Inflammatory macrophage treated with lipopolysaccharide for 4 hours (primary cell): ENCODE measurements at regions not wholly inside any gene's neighbourhood (a gene's known extent, or its start where the extent isn't known, plus 50 kb on each side); places are given as distances from the start of the nearest gene placed in this dataset.
"Not testable (repeated sequence)": the region's sequence is repeated elsewhere in the genome, so short reads cannot be mapped to it uniquely, and the experiment has no call there.

ENCODE experiments used
- DNase-seq: peaks from one replicate; pipeline ENCODE4 v3.0.0-alpha.2; 2020

DNA sequence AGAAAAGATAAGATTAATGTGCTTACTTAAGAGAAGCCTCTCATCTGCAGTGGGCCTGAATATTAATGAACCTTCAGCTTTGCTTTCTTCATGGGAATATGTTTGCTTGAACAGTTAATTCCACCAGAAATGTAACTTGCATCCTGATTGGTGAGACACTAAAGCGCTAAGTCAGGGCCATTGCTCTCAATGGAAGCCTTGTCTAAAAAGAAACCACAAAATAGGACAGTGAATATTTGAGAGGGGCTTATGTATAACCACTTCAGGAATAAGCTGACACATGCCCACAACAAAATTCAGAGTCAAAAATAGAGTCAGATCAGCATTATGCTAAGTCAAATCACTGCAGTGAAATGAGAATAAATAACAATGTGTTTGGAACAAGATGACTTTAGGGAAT, 1125.8 kb downstream of the STIM2 start:
- no peak for DNase-seq

DNA sequence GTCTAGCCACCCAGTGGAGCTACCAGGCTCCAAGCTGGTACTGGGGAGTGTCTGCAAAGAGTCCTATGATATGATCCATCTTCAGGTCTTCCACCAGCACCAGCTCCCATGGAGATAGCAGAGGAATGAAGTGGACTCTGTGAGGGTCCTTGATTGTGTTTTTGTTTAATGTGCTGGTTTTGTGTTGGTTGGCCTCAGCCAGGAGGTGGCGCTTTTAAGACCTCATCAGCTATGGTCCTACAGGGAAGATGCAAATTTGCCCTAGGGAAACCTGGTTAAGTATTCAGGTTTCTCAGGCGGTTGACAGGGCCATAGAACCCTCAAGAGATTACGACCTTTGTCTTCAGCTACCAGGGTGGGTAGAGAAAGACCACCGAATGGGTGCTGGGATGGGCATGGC, 1141.1 kb downstream of the STIM2 start:
- no peak for DNase-seq

DNA sequence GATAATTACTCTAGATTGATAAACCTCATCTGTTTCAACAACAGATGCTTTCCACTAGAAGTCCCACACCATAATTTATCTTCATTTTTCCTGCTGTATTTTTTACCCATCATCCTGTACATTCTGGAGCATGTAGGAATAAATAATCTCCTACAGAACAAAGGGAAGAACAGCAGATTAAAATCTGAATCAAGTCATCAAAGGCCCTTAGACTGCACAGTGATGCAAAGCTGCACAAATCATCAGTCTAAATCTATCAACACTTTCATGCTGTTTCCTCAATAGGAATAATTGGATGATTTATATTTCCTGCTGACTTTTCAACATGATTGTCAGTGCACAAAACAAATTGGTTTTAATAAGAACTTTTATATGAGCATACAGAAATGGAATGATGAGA, 1143.9 kb downstream of the STIM2 start:
- no peak for DNase-seq

DNA sequence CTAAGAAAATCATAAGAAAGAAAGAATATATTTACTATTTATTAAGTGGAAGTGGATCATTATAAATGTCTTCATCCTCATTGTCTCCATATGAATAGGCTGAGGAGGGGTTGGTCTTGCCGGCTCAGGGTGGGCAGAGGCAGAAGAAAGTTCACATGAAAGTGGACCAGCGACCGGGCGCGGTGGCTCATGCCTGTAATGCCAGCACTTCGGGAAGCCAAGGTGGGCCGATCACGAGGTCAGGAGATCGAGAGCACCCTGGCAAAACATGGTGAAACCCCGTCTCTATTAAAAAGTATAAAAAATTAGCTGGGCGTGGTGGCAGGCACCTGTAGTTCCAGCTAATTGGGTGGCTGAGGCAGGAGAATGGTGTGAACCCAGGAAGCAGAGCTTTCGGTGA, 1145.4 kb downstream of the STIM2 start:
- DNase-seq = no peak

DNA sequence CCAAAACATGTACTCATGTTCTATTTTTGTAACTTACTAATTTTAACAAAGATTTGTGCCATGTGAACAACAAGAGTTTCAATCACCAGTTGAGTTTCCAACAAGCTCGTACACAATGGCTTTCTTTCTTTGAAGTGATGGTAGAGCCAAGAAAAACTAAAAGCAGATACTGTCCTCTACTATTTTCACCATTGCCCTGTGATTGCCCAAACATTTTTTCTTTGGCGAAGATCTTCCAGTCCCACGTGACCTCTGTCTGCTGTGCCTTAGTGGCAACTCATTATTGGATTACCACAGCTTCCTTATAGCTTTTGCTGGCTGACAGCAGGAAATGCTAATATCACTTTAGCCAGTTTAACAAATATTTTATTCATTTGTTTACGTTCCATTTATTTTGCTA, 1147.1 kb downstream of the STIM2 start:
- no peak for DNase-seq

DNA sequence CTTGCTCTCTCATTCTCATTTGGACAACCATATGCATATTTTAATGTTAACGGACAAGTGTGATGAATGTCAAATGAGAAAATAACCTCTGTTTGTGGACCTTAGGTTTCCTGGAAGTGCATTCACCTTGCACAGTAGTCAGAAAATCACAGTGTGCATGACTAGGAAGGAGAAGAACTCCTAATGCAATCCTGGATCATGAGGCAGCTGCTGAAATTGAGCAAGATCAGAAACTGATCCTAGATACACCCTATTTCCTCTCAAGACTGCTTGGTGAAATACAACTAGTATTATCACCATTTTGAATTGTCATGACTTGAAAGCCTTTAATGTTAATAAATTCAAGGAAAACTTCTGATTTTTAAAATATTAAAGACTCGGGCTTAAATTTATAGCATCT, 1148.9 kb downstream of the STIM2 start:
- DNase-seq = no peak

DNA sequence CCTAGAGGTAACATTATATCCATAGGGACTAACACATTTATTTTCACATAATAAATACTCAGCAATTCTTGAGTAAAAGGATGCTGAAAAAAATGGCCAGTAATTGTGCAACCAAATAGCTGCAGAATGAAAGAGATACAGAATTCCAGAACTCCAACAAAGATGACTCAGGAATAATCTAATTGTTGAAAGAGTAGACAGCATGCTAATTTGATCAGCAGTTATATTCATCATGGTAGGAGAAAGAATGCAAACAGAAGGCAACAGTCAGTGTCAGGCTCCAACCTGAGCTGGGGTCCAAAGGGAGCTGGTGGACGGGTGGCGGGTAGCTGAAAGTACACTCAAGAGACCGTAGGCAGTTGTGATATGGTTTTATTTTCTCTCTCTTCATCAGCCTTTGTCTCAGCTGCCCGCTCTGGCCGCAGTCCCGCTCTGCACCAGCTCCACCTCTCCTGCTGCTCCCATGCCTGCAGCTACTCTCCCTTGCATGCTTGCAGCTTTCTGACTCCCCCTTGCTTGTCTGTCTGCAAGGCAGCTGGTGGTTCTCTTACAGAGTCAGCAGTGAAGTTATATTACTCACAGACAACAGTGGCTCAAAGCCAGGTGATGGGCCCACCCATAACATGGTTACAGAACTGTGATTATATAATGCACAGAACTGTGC, 1150.1 kb downstream of the STIM2 start:
- no peak for DNase-seq

DNA sequence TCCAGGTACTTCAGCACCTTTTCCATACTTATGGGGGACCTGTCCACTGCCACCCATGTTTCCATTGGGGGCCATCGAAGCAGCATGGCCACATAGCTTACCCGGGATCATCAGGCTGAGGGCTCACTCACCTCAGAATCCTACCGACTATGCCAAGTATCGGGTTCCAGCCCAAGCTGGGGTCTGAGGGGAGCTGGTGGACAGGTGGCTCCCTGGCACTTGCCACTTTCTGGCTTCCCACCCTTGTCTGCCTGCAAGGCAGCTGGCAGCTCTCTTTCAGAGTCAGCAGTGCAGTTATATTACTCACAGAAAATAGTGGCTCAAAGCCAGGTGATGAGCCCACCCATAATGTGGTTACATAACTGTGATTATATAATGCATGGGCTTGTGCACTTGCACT, 1153.8 kb downstream of the STIM2 start:
- no peak for DNase-seq

DNA sequence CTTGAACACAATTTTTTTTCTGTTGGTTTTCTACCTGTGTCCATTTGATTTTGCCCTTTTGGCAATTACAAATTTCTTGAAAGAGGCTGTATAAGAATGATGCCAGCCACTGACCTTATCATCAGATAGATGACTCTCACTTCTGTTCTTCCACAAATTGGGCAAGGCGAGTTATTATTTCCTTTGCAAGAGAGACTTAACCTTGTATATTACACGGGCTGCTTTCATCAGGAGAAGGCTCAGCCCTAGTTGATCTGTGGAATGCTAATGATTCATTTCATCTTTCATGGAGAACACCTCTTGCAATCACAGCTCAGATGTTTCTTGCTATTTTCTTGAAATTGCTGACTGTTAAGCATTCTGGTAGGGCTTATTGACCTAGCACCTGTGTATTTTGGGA, 1155.4 kb downstream of the STIM2 start:
- no peak for DNase-seq

DNA sequence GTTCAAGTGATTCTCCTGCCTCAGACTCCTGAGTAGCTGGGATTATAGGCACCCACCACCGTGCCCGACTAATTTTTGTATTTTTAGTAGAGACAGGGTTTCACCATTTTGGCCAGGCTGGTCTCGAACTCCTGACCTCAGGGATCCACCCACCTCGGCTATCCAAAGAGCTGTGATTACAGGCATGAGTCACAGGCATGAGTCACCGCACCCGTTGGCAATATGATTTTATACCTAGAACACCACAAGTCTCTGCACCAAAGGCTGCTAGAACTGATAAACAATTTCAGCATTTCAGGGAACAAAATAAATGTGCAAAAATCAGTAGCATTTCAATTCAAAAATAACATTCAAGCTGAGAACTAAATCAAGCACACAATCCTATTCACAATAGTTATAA, 1177.6 kb downstream of the STIM2 start:
- not testable (repeated sequence) for DNase-seq

DNA sequence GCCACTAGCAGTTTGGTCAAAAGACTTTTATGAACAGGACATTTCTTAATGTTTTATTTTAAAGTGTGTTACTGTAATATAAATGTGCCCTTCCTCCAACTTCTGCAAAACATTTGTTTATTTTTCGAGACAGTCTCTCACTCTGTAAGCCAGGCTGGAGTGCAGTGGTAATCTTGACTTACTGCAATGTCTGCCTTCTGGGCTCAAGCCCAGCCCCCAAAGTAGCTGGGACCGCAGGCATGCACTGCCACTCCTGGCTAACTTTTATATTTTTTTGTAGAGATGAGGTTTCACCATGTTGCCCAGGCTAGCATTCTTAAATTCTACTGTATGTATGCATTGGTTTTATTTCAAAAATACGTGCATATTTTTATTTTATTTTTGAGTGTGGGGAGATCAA, 1201.9 kb downstream of the STIM2 start:
- DNase-seq = no peak

DNA sequence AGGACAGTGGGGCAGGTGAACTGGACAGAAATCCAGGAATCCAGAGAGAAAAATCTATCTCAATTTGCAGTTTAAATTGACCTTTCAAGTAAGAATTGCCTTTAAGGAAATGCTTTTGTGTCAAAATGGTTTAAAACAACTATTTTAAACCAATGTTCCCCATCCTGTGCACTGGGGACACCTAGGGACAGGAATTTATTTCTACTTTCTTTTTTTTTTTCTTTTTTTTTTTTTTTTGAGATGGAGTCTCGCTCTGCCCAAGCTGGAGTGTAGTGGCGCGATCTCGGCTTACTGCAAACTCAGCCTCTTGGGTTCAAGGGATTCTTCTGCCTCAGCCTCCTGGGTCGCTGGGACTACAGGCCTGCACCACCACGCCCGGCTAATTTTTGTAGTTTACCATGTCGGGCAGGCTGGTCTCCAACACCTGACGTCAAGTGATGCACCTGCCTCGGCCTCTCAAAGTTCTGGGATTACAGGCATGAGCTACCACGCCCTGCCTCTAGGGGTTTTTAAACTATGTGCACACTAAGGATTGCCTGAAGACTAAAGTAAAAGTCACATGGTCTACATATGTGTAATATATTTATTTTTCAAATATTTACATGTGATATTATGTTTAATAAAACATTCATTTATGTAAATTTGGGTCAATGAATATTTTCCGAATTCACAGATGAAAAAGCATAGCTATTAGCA, 1213.4 kb downstream of the STIM2 start:
- DNase-seq = no peak

DNA sequence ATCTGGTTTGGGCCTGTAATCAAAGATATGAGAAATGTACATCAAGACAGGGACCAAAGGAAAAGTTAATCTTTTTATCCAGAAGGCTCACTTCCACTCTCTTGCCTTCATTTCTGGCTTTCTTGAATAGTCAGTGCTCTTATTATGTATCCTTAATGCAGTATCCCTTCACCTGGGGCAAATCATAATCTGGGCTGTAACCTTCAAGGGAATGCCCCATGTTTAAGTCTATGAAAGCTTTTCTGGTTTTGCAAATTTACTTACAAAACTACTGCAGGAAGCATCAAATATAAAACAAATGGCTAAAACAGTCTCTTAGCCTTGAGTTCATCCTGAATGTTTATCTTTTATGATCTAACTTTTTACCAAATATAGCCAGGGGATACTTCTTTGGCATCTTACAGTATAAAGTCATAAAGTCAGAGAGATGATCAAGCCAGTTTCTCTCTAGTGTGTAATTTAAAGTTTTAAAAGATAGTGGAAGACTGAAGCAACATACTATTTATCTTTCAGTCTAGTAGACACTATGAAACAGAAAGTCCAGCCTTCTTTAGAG, 1214.8 kb downstream of the STIM2 start:
- DNase-seq = no peak

DNA sequence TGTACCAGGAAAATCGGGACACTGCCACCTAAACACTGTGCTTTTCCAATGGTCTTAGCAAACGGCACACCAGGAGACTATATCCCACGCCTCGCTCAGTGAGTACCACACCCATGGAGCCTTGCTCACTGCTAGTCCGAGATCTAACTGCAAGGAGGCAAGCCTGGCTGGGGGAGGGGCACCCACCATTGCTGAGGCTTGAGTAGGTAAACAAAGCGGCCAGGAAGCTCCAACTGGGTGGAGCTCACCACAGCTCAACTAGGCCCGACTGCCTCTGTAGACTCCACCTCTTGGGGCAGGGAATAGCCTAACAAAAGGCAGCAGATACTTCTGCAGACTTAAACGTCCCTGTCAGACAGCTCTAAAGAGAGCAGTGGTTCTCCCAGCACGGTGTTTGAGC, 1216.6 kb downstream of the STIM2 start:
- not testable (repeated sequence) for DNase-seq

DNA sequence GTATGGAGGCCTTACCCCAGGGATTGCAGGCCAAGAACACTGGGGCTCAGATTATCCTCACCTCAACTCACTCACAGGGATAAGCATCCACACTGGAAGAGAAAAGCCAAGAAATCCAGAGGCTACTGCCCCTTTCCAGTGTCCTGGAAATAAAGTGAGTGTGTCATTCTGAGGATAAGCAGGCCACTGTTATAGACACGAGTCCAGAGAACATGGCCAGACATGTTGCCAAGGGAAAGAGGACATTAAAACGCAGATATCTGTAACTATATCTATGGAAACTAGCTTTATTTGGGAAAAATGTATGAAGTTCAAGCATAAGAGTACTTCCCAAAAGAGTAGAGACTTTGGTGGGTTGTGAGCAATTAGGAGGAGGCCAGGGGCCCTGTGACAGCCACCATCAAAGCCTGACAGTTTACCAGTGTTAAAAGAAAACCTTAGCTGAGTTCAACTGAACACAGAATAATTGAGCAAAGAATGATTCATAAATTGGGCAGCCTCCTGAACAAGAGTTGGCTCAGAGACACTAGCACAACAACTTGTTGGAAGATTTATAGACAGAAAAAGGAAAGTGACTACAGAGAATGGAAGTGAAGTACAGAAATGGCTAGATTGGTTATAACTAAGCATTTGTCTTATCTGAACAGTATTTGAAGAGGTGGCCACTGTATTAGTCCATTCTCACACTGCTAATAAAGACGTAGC, 1222.2 kb downstream of the STIM2 start:
- no peak for DNase-seq

DNA sequence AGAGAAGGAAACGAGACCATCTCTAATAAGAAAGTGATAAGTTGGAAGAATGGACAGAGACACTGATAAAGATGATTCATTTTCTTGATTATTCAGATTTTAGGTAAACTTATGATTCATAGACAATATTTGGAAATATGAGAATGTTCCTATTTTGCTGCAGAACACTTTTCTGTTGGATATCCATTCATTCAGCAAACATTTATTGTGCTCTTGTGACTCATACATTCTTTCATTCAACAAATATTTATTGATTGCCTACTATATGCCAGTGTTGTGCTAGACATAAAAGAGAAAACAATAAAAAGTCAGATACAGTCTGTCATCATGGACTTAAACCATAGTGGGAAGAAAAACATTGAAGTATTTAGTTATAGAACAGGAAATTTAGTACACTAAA, 1232.0 kb downstream of the STIM2 start:
- DNase-seq = no peak

DNA sequence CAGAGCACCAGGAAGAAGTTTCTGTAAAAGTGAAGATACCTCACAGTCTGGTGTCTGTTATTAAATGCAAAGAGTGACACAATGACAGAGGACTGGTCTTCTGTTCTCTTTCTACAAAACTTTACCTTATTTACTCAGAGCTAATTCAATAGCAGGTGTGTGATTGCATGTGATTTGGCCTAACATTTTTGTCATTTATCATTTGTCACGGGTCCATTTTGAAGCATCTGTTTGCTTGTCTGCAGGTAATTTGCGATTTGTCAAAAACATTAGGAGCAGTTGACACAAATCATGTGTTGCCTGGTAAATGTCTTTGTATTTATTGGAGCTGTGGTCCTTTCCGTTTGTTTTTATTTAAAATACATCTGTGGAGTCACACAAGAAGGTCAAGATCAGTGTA, 1232.4 kb downstream of the STIM2 start:
- DNase-seq = no peak

DNA sequence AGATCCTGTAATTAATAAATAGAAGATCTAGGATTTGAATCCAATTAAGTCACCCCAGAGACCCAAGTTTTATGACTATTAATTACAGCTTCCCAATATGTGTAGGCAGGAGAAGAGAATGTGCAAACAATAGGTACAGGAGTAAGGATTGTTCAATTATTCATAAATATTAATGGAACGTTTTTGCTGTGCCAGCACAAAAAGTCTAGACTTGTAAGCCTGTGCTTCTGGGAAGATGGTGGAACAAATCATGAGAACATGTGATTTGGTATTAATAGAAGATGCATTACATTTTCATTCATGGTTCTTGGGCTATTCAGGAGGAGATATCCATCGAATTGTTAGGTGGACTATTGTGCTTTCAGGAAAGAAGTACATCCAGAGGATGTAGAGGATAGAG, 1240.9 kb downstream of the STIM2 start:
- no peak for DNase-seq

DNA sequence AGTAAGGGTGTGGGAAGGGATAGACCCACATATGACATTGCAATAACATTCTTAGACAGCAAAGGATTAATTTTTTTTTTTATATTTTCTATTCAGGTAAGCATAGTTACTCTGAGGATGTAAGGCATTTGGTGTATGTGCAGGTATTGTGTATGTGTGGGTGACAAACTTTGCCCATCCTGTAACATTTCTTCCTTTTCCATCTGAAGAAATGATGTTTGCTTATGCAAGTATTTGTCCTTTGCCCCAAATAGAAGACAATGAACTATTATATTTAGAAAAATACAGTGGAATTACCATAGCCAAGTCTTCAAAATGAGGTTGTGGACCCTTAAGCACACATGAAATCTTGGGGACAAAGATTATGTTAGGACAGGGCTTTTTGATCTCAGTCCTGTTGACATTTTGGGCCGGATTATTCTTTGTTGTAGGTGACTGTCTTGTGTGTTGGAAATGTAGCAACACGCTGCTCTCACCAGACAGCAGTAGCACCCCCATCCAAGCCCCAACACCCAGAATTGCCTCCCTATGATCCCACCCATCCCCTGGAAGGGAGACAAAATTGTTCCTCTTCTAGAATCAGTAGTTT, 1244.7 kb downstream of the STIM2 start:
- DNase-seq = no peak

DNA sequence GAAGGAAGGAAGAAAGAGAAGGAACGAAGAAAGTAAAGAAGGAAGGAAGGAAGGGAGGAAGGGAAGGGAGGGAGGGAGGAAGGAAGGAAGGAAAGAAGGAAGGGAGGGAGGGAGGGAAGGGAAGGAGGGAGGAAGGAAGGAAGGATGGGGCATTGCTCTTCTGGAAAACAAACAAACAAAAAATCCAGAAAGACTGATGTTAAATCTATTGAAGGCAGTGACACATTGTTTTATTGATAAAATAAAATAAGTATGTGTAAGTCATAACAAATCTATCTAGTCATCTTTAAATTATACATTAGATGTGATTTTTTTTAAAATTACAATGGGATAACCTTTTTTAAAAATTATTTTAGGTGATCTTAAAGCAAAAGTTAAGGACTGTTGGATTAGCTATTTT, 1245.5 kb downstream of the STIM2 start:
- DNase-seq = no peak

DNA sequence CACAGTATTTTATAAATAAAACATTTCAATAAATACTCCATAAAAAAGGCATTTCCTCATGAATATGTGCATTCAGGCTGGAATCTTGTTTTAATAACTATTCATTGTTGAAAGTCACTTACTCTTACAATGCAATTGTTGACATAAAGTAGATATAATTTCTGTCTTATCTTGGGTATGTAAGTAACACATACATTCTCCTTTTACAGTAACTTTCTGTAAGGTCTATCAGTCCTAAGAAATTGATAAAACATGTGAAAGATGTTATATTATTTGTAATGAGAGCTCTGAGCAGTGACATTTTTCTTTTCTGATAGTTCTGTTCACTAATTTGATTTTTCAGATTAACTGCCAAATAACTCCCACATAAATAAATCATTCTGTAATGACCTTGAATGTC, 1249.2 kb downstream of the STIM2 start:
- DNase-seq = no peak

DNA sequence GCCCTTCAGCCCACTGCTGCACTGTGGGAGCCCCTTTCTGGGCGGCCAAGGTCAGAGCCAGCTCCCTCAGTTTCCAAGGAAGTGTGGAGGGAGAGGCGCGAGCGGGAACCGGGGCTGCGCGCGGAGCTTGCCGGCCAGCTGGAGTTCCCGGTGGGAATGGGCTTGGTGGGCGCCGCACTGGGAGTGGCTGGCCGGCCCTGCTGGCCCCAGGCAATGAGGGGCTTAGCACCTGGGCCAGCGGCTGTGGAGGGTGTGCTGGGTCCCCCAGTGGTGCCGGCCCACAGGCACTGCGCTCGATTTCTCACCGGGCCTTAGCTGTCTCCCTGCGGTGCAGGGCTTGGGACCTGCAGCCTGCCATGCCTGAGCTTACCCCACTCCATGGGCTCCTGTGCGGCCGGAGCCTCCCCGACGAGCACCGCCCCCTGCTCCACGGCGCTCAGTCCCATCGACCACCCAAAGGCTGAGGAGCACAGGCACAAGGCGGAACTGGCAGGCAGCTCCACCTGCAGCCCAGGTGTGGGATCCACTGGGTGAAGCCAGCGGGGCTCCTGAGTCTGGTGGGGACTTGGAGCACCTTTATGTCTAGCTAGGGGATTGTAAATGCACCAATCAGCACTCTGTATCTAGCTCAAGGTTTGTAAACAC, 1252.2 kb downstream of the STIM2 start:
- DNase-seq = not testable (repeated sequence)

DNA sequence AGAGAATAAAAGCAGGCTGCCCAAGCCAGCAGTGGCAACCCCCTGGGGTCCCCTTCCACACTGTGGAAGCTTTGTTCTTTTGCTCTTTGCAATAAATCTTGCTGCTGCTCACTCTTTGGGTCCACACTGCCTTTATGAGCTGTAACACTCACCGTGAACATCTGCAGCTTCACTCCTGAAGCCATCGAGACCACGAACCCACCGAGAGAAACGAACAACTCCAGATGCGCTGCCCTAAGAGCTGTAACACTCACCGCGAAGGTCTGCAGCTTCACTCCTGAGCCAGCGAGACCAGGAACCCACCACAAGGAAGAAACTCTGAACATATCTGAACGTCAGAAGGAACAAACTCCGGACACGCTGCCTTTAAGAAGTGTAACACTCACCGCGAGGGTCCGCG, 1252.9 kb downstream of the STIM2 start:
- DNase-seq = not testable (repeated sequence)
